ENCODE measurements at regions not wholly inside any gene's neighbourhood (a gene's known extent, or its start where the extent isn't known, plus 50 kb on each side); places are given as distances from the start of the nearest gene placed in this dataset.

DNA sequence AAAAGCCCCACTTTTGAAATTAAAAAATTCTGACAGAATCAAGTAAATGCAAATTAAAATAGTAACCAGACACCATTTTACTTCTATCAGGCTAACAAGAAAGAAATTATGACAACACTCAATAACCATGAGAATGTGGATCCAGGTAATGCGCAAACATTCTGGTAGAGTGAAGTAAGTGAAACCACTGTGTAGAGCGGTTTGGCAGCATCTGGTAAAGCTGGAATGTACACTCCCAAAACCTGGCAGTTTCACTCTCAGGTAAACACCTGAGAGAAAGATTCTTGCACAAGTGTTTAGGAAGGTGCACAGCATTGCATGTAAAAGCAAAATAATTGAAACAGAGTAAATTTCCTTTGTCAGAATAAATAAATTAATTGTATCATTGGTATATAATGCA lies 81.8 kb downstream of the TRIML1 start:
- DNase-seq (ENCODE audit: low read depth), result no peak
- H3K4me3 ChIP-seq (ENCODE audit: low read depth, low read length), result no peak overlapping the region
- TF ChIP-seq, protein P1, sequence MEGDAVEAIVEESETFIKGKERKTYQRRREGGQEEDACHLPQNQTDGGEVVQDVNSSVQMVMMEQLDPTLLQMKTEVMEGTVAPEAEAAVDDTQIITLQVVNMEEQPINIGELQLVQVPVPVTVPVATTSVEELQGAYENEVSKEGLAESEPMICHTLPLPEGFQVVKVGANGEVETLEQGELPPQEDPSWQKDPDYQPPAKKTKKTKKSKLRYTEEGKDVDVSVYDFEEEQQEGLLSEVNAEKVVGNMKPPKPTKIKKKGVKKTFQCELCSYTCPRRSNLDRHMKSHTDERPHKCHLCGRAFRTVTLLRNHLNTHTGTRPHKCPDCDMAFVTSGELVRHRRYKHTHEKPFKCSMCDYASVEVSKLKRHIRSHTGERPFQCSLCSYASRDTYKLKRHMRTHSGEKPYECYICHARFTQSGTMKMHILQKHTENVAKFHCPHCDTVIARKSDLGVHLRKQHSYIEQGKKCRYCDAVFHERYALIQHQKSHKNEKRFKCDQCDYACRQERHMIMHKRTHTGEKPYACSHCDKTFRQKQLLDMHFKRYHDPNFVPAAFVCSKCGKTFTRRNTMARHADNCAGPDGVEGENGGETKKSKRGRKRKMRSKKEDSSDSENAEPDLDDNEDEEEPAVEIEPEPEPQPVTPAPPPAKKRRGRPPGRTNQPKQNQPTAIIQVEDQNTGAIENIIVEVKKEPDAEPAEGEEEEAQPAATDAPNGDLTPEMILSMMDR (IDR thresholded peaks at IDR 0.05; ENCODE audit: low read depth, low read length, missing control alignments), result no peak

- no peak for DNase-seq (ENCODE audit: low read depth)
- TF ChIP-seq, protein P1 (IDR thresholded peaks at IDR 0.05; ENCODE audit: low read depth, low read length, missing control alignments), result no peak
- H3K4me3 ChIP-seq (ENCODE audit: low read depth, low read length), result no peak overlapping the region
These were observed 89.0 kb downstream of the TRIML1 start for GRCh38 chr4:188228279-188228678.

DNA sequence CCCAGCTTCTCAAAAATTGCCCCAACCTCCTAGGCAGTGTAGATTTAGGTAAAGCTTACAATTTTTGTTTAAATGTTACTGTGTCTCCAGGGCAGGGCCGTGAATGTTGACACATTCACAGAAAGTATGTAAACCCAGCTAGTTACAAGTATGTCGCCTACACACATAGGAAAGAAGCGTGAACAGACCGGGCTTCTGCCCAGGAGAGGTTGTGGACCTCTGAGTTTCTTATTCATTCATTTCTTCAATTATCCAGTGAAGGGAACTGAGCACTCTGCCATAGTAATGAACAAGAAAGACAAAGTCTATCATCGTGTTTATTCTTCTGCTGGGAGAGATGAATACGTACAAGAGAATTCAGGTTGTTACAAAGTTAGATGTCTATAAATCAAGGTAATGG lies 93.2 kb downstream of the TRIML1 start:
- TF ChIP-seq, protein P1 (IDR thresholded peaks at IDR 0.05; ENCODE audit: low read depth, low read length, missing control alignments), result no peak

DNA sequence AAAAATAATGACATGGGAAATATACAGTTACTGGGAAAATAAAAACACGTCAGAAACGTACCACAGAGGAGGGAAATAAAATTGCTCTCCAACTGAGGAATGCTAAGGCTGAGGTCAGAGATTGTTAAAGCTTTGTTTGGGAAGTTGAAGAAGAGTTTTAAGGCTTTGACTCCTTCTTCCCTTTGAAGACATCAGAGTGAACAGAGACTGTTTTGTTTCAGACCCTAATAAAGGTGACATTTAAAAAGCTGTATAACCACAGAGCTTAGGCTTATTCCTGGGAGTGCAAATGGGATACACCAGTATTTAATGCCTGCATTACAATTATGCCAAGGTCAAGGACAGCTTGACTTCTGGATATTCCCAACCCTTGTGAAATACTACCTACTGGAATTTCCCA lies 102.8 kb downstream of the TRIML1 start:
- DNase-seq (ENCODE audit: low read depth), result no peak
- TF ChIP-seq, protein P1 (IDR thresholded peaks at IDR 0.05; ENCODE audit: low read depth, low read length, missing control alignments), result no peak
- H3K4me3 ChIP-seq (ENCODE audit: low read depth, low read length), result no peak overlapping the region

More for the DNA sequence above, 93.2 kb downstream of the TRIML1 start:
- no peak for DNase-seq (ENCODE audit: low read depth)
- no peak overlapping the region for H3K4me3 ChIP-seq (ENCODE audit: low read depth, low read length)

- no peak for DNase-seq (ENCODE audit: low read depth)
- TF ChIP-seq, protein P1 (IDR thresholded peaks at IDR 0.05; ENCODE audit: low read depth, low read length, missing control alignments), result no peak
- no peak overlapping the region for H3K4me3 ChIP-seq (ENCODE audit: low read depth, low read length)
These were observed 106.4 kb downstream of the TRIML1 start for GRCh38 chr4:188245651-188246050.

DNA sequence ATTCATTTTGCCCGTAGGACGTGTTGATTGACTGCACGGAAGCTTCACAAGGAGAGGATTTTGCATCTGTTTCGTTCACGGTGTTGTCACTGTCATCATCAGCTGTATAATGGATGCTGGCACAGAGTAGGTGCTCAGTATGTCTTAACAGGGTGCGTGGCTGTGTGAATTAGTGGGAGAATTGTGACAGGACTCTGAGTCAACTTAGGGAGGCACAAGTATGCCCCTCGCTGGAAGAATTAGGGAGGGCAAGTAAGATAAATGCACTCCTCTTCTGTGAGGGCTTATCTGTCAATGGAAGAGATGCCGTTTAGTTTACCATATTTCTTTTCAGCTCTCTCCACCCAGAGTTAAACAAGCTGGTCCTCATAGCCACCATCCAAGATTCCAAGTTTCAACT lies 107.2 kb downstream of the TRIML1 start:
- no peak overlapping the region for H3K4me3 ChIP-seq (ENCODE audit: low read depth, low read length)
- no peak for DNase-seq (ENCODE audit: low read depth)
- TF ChIP-seq, protein P1 (IDR thresholded peaks at IDR 0.05; ENCODE audit: low read depth, low read length, missing control alignments), result no peak

DNA sequence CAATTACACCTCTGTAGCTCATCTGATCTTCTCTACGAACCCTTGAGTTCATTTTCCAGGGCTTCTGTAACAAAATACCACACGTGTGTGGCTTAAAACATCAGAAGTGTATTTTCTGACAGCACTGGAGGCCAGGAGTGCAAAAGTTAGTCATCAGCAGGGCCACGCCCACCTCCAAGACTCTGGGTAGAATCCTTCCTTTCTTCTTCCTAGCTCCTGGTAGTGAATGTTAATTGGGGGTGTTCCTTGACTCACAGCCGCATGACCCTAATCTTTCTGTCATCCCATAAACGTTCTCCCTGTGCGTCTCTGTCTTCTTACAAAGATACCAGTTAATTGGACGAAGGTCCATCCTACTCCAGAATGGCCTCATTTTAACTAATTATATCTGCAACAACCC lies 115.0 kb downstream of the TRIML1 start:
- TF ChIP-seq, protein P1 (IDR thresholded peaks at IDR 0.05; ENCODE audit: low read depth, low read length, missing control alignments), result no peak
- no peak for DNase-seq (ENCODE audit: low read depth)
- H3K4me3 ChIP-seq (ENCODE audit: low read depth, low read length), result no peak overlapping the region

All from GM12864 (cell line).